ENCODE measurements at regions not wholly inside any gene's neighbourhood (a gene's known extent, or its start where the extent isn't known, plus 50 kb on each side); places are given as distances from the start of the nearest gene placed in this dataset.

- peaks cover 20% of the 10 kb centered on the region for H3K4me1 ChIP-seq (ENCODE audit: control insufficient read depth, low read depth, low read length)
- H3K9me3 ChIP-seq (ENCODE audit: control insufficient read depth, low read depth, low read length): no peaks in the 10 kb centered on the region
- no peaks in the 10 kb centered on the region for H3K36me3 ChIP-seq (ENCODE audit: control insufficient read depth, low read depth, low read length)
- no peak overlapping the region for H3K9ac ChIP-seq (ENCODE audit: low read length)
- no peak overlapping the region for H3K4me3 ChIP-seq (ENCODE audit: low read length)
- no peaks in the 10 kb centered on the region for H3K27me3 ChIP-seq (ENCODE audit: control insufficient read depth, insufficient read depth, low read length)
- H3K27ac ChIP-seq (ENCODE audit: low read length): no peak overlapping the region
Measured at GRCh38 chr2:19775838-19776237, 125.9 kb downstream of the TTC32 start.

GRCh38 chr2:19775315-19775714 lies 126.5 kb downstream of the TTC32 start:
- Histone ChIP-seq H3K27me3 (ENCODE audit: control insufficient read depth, insufficient read depth, low read length) (no peaks in the 10 kb centered on the region), H3K4me3 (ENCODE audit: low read length) (no peak overlapping the region), H3K9ac (ENCODE audit: low read length) (no peak overlapping the region), H3K4me1 (ENCODE audit: control insufficient read depth, low read depth, low read length) (peaks cover 20% of the 10 kb centered on the region), H3K27ac (ENCODE audit: low read length) (no peak overlapping the region), H3K36me3 (ENCODE audit: control insufficient read depth, low read depth, low read length) (no peaks in the 10 kb centered on the region), H3K9me3 (ENCODE audit: control insufficient read depth, low read depth, low read length) (no peaks in the 10 kb centered on the region)

GRCh38 chr2:19774805-19775176 lies 127.0 kb downstream of the TTC32 start:
- Histone ChIP-seq H3K9me3 (ENCODE audit: control insufficient read depth, low read depth, low read length) (no peaks in the 10 kb centered on the region), H3K4me1 (ENCODE audit: control insufficient read depth, low read depth, low read length) (peaks cover 20% of the 10 kb centered on the region), H3K36me3 (ENCODE audit: control insufficient read depth, low read depth, low read length) (no peaks in the 10 kb centered on the region), H3K9ac (ENCODE audit: low read length) (no peak overlapping the region), H3K27me3 (ENCODE audit: control insufficient read depth, insufficient read depth, low read length) (no peaks in the 10 kb centered on the region), H3K27ac (ENCODE audit: low read length) (no peak overlapping the region), H3K4me3 (ENCODE audit: low read length) (peak overlapping the region; percentile 13)

- Histone ChIP-seq H3K9ac (ENCODE audit: low read length) (no peak overlapping the region), H3K36me3 (ENCODE audit: control insufficient read depth, low read depth, low read length) (no peaks in the 10 kb centered on the region), H3K27me3 (ENCODE audit: control insufficient read depth, insufficient read depth, low read length) (no peaks in the 10 kb centered on the region), H3K4me3 (ENCODE audit: low read length) (no peak overlapping the region), H3K9me3 (ENCODE audit: control insufficient read depth, low read depth, low read length) (no peaks in the 10 kb centered on the region), H3K27ac (ENCODE audit: low read length) (no peak overlapping the region), H3K4me1 (ENCODE audit: control insufficient read depth, low read depth, low read length) (peaks cover 20% of the 10 kb centered on the region)
Measured at GRCh38 chr2:19772981-19773380, 128.8 kb downstream of the TTC32 start.

DNA sequence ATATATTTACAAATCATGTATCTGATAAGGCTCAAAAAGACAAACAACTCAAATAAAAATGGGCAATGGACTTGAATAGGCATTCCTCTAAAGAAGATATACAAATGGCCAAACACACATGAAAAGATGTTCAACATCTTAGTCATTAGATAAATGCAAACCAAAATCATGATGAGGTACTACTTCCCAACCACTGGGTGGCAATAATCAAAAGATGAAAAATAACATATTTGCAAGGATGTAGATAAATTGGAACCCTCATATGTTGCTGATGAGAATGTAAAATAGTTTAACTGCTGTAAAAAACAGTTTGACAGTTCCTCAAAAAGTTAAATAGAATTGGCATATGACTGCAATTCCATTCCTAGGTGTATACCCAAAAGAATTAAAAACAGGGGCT lies 132.3 kb downstream of the TTC32 start:
- Histone ChIP-seq H3K4me1 (ENCODE audit: control insufficient read depth, low read depth, low read length) (peaks cover 9% of the 10 kb centered on the region), H3K36me3 (ENCODE audit: control insufficient read depth, low read depth, low read length) (no peaks in the 10 kb centered on the region), H3K4me3 (ENCODE audit: low read length) (no peak overlapping the region), H3K27me3 (ENCODE audit: control insufficient read depth, insufficient read depth, low read length) (no peaks in the 10 kb centered on the region), H3K27ac (ENCODE audit: low read length) (no peak overlapping the region), H3K9me3 (ENCODE audit: control insufficient read depth, low read depth, low read length) (no peaks in the 10 kb centered on the region), H3K9ac (ENCODE audit: low read length) (no peak overlapping the region)

DNA sequence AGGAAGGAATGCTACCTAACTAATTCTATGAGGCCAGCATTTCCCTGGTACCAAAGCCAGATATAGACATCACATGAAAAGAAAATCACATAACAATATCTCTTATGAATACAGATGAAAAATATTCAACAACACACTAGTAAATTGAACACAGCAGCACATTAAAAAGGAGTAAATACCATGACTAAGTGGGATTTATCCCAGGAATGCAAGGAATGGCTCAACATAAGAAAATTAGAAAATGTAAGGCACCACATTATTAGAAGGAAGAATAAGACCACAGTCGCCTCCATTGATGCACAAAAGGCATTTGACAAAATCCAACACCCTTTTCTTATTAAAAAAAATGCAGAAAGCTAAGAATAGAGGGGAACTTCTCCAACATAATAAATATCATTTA lies 133.9 kb downstream of the TTC32 start:
- H3K27me3 ChIP-seq (ENCODE audit: control insufficient read depth, insufficient read depth, low read length): no peaks in the 10 kb centered on the region
- H3K4me1 ChIP-seq (ENCODE audit: control insufficient read depth, low read depth, low read length): no peaks in the 10 kb centered on the region
- H3K4me3 ChIP-seq (ENCODE audit: low read length): no peak overlapping the region
- no peaks in the 10 kb centered on the region for H3K36me3 ChIP-seq (ENCODE audit: control insufficient read depth, low read depth, low read length)
- no peaks in the 10 kb centered on the region for H3K9me3 ChIP-seq (ENCODE audit: control insufficient read depth, low read depth, low read length)
- no peak overlapping the region for H3K9ac ChIP-seq (ENCODE audit: low read length)
- no peak overlapping the region for H3K27ac ChIP-seq (ENCODE audit: low read length)

DNA sequence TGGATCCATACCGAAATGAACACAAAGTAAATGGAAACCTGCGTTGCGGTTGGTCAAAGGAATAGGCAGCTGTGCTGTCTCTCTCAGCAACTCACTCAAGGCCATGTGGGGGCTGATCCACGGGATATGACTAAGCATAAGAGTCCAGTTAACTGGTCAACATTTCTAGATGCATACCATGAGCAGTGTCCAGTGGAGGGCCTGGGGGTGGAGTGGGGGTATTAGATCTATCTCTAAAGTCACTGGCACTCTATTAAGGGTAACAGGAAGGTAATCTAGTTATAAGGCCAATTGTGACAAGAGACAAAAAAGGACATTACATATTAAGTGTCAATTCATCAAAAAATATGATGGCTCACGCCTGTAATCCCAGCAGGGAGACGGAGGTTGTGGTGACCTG lies 136.8 kb downstream of the TTC32 start:
- no peaks in the 10 kb centered on the region for H3K27me3 ChIP-seq (ENCODE audit: control insufficient read depth, insufficient read depth, low read length)
- H3K4me1 ChIP-seq (ENCODE audit: control insufficient read depth, low read depth, low read length): no peaks in the 10 kb centered on the region
- H3K36me3 ChIP-seq (ENCODE audit: control insufficient read depth, low read depth, low read length): no peaks in the 10 kb centered on the region
- H3K4me3 ChIP-seq (ENCODE audit: low read length): no peak overlapping the region
- H3K27ac ChIP-seq (ENCODE audit: low read length): no peak overlapping the region
- no peak overlapping the region for H3K9ac ChIP-seq (ENCODE audit: low read length)
- H3K9me3 ChIP-seq (ENCODE audit: control insufficient read depth, low read depth, low read length): no peaks in the 10 kb centered on the region

GRCh38 chr2:19763731-19764130 lies 138.1 kb downstream of the TTC32 start:
- Histone ChIP-seq H3K9ac (ENCODE audit: low read length) (no peak overlapping the region), H3K9me3 (ENCODE audit: control insufficient read depth, low read depth, low read length) (no peaks in the 10 kb centered on the region), H3K27me3 (ENCODE audit: control insufficient read depth, insufficient read depth, low read length) (no peaks in the 10 kb centered on the region), H3K4me3 (ENCODE audit: low read length) (no peak overlapping the region), H3K27ac (ENCODE audit: low read length) (no peak overlapping the region), H3K4me1 (ENCODE audit: control insufficient read depth, low read depth, low read length) (no peaks in the 10 kb centered on the region), H3K36me3 (ENCODE audit: control insufficient read depth, low read depth, low read length) (no peaks in the 10 kb centered on the region)

DNA sequence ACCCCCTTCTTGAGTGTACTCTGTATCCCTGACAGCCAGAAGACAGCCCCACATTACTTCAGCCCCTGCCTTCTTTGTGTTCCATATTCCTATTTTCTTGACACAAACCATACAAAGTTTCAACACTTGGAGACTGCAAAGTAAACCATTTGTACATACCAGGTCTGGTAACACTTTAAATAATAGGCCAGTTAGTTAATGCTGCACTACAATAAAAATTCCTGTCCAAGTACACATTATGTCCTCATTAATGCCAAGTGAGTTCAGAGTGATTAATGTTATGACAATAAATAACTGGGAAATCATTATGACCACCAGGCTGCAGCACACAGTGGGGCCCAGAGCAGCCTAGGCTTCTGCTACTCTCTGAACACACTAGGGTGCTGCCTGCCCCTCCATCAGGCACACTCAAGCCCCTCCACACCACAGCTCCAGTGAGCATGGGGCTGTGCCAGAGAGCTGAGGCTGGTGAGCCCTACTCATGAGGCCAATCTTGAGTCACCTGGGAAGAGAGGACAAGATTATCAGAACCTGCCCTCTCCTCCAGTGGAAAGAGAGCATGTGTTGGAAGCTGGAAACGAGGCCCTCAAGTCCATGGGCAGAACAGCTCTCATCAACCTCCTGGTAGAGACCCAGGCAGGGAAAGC lies 138.7 kb downstream of the TTC32 start:
- no peaks in the 10 kb centered on the region for H3K36me3 ChIP-seq (ENCODE audit: control insufficient read depth, low read depth, low read length)
- H3K9me3 ChIP-seq (ENCODE audit: control insufficient read depth, low read depth, low read length): no peaks in the 10 kb centered on the region
- H3K27ac ChIP-seq (ENCODE audit: low read length): no peak overlapping the region
- no peak overlapping the region for H3K4me3 ChIP-seq (ENCODE audit: low read length)
- no peaks in the 10 kb centered on the region for H3K4me1 ChIP-seq (ENCODE audit: control insufficient read depth, low read depth, low read length)
- no peak overlapping the region for H3K9ac ChIP-seq (ENCODE audit: low read length)
- H3K27me3 ChIP-seq (ENCODE audit: control insufficient read depth, insufficient read depth, low read length): no peaks in the 10 kb centered on the region

- no peaks in the 10 kb centered on the region for H3K4me1 ChIP-seq (ENCODE audit: control insufficient read depth, low read depth, low read length)
- H3K9me3 ChIP-seq (ENCODE audit: control insufficient read depth, low read depth, low read length): no peaks in the 10 kb centered on the region
- no peak overlapping the region for H3K4me3 ChIP-seq (ENCODE audit: low read length)
- H3K27ac ChIP-seq (ENCODE audit: low read length): no peak overlapping the region
- no peak overlapping the region for H3K9ac ChIP-seq (ENCODE audit: low read length)
- H3K36me3 ChIP-seq (ENCODE audit: control insufficient read depth, low read depth, low read length): no peaks in the 10 kb centered on the region
- H3K27me3 ChIP-seq (ENCODE audit: control insufficient read depth, insufficient read depth, low read length): no peaks in the 10 kb centered on the region
Measured at GRCh38 chr2:19762142-19762541, 139.6 kb downstream of the TTC32 start.

DNA sequence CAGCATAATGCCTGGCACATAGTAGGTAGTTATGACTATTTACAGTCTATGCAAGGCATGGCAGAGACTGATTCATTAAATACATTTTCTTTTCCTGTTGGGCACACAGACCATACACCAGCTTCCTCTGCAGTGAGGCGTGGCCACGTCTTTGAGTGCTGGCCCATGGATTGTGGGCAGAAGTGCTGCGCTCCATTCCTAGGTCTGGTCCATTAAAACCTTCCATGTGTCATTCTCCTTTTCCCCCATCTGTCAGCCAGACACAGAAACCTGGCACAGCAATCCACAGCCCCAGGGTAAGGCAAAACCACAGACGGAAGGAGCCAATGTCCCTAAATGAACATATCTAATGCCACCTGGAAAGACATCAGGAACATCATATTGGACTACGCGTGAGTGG lies 141.9 kb downstream of the TTC32 start:
- no peaks in the 10 kb centered on the region for H3K27me3 ChIP-seq (ENCODE audit: control insufficient read depth, insufficient read depth, low read length)
- no peak overlapping the region for H3K27ac ChIP-seq (ENCODE audit: low read length)
- no peaks in the 10 kb centered on the region for H3K4me1 ChIP-seq (ENCODE audit: control insufficient read depth, low read depth, low read length)
- no peaks in the 10 kb centered on the region for H3K9me3 ChIP-seq (ENCODE audit: control insufficient read depth, low read depth, low read length)
- H3K36me3 ChIP-seq (ENCODE audit: control insufficient read depth, low read depth, low read length): no peaks in the 10 kb centered on the region
- H3K4me3 ChIP-seq (ENCODE audit: low read length): no peak overlapping the region
- H3K9ac ChIP-seq (ENCODE audit: low read length): no peak overlapping the region

DNA sequence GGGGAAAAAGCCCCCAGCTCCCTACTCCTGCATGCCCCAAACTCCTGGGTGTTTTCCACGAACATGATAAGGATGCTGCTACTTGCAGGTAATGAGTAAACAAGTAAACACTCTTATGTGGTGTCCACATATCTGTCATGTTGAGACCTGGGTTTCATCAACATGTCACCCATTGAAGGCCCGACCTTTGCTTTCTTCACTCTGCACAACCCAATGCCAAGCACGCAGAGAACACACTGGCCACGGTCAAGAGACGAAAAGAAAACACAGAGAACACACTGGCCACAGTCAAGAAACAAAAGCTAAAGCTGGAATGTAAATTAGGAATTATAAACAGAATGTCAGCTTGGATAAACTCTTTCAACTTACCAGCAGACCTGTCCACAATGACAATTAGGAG lies 143.1 kb downstream of the TTC32 start:
- Histone ChIP-seq H3K36me3 (ENCODE audit: control insufficient read depth, low read depth, low read length) (no peaks in the 10 kb centered on the region), H3K27ac (ENCODE audit: low read length) (no peak overlapping the region), H3K9me3 (ENCODE audit: control insufficient read depth, low read depth, low read length) (no peaks in the 10 kb centered on the region), H3K4me3 (ENCODE audit: low read length) (no peak overlapping the region), H3K9ac (ENCODE audit: low read length) (no peak overlapping the region), H3K4me1 (ENCODE audit: control insufficient read depth, low read depth, low read length) (no peaks in the 10 kb centered on the region), H3K27me3 (ENCODE audit: control insufficient read depth, insufficient read depth, low read length) (no peaks in the 10 kb centered on the region)

Data from iPS-18a (cell line).